ENCODE measurements at regions not wholly inside any gene's neighbourhood (a gene's known extent, or its start where the extent isn't known, plus 50 kb on each side); places are given as distances from the start of the nearest gene placed in this dataset.

- DNase-seq (no peak), ATAC-seq (no peak)
- Mint-ChIP-seq H3K4me3 (no peak overlapping the region), H3K9me3 (peaks cover 4% of the 10 kb centered on the region), H3K36me3 (ENCODE audit: insufficient read depth) (no peaks in the 10 kb centered on the region), H3K4me1 (ENCODE audit: low read depth) (no peaks in the 10 kb centered on the region), H3K27me3 (ENCODE audit: low read depth) (no peaks in the 10 kb centered on the region)
Measured at GRCh38 chr4:28548136-28548535, 1687.5 kb downstream of the STIM2 start.

GRCh38 chr4:28548594-28548993 is 1688.0 kb downstream of the STIM2 start:
- Mint-ChIP-seq H3K36me3 (ENCODE audit: insufficient read depth) (no peaks in the 10 kb centered on the region), H3K4me3 (no peak overlapping the region), H3K9me3 (peaks cover 5% of the 10 kb centered on the region), H3K27me3 (ENCODE audit: low read depth) (no peaks in the 10 kb centered on the region), H3K4me1 (ENCODE audit: low read depth) (no peaks in the 10 kb centered on the region)
- ATAC-seq = no peak
- no peak for DNase-seq

GRCh38 chr4:28555866-28556265 is 1695.2 kb downstream of the STIM2 start:
- Mint-ChIP-seq H3K9me3 (peaks cover 13% of the 10 kb centered on the region), H3K36me3 (ENCODE audit: insufficient read depth) (no peaks in the 10 kb centered on the region), H3K4me3 (no peak overlapping the region), H3K4me1 (ENCODE audit: low read depth) (no peaks in the 10 kb centered on the region), H3K27me3 (ENCODE audit: low read depth) (no peaks in the 10 kb centered on the region)
- no peak for ATAC-seq
- no peak for DNase-seq

GRCh38 chr4:28557755-28558154 is 1697.1 kb downstream of the STIM2 start:
- Mint-ChIP-seq H3K4me3 (no peak overlapping the region), H3K36me3 (ENCODE audit: insufficient read depth) (no peaks in the 10 kb centered on the region), H3K4me1 (ENCODE audit: low read depth) (no peaks in the 10 kb centered on the region), H3K27me3 (ENCODE audit: low read depth) (no peaks in the 10 kb centered on the region), H3K9me3 (peaks cover 13% of the 10 kb centered on the region)
- no peak for DNase-seq
- no peak for ATAC-seq

GRCh38 chr4:28558895-28559294 is 1698.3 kb downstream of the STIM2 start:
- ATAC-seq = no peak
- Mint-ChIP-seq H3K4me3 (no peak overlapping the region), H3K36me3 (ENCODE audit: insufficient read depth) (no peaks in the 10 kb centered on the region), H3K9me3 (peaks cover 9% of the 10 kb centered on the region), H3K4me1 (ENCODE audit: low read depth) (no peaks in the 10 kb centered on the region), H3K27me3 (ENCODE audit: low read depth) (no peaks in the 10 kb centered on the region)
- no peak for DNase-seq

- peaks cover 12% of the 10 kb centered on the region for H3K9me3 Mint-ChIP-seq
- no peaks in the 10 kb centered on the region for H3K4me1 Mint-ChIP-seq (ENCODE audit: low read depth)
- H3K36me3 Mint-ChIP-seq (ENCODE audit: insufficient read depth) = no peaks in the 10 kb centered on the region
- DNase-seq (no peak), ATAC-seq (no peak)
- no peak overlapping the region for H3K4me3 Mint-ChIP-seq
- no peaks in the 10 kb centered on the region for H3K27me3 Mint-ChIP-seq (ENCODE audit: low read depth)
Measured at GRCh38 chr4:28562913-28563312, 1702.3 kb downstream of the STIM2 start.

GRCh38 chr4:28565396-28565795 is 1704.8 kb downstream of the STIM2 start:
- peaks cover 8% of the 10 kb centered on the region for H3K9me3 Mint-ChIP-seq
- H3K27me3 Mint-ChIP-seq (ENCODE audit: low read depth) = no peaks in the 10 kb centered on the region
- DNase-seq (no peak), ATAC-seq (no peak)
- H3K4me1 Mint-ChIP-seq (ENCODE audit: low read depth) = no peaks in the 10 kb centered on the region
- H3K36me3 Mint-ChIP-seq (ENCODE audit: insufficient read depth) = no peaks in the 10 kb centered on the region
- H3K4me3 Mint-ChIP-seq = no peak overlapping the region

GRCh38 chr4:28600958-28601357 is 1740.3 kb downstream of the STIM2 start:
- DNase-seq = no peak
- ATAC-seq = no peak
- no peaks in the 10 kb centered on the region for H3K36me3 Mint-ChIP-seq (ENCODE audit: insufficient read depth)
- no peaks in the 10 kb centered on the region for H3K4me1 Mint-ChIP-seq (ENCODE audit: low read depth)
- peaks cover 7% of the 10 kb centered on the region for H3K9me3 Mint-ChIP-seq
- no peak overlapping the region for H3K4me3 Mint-ChIP-seq
- H3K27me3 Mint-ChIP-seq (ENCODE audit: low read depth) = no peaks in the 10 kb centered on the region

GRCh38 chr4:28621591-28621990 is 1761.0 kb downstream of the STIM2 start:
- ATAC-seq = no peak
- H3K36me3 Mint-ChIP-seq (ENCODE audit: insufficient read depth) = no peaks in the 10 kb centered on the region
- peaks cover 13% of the 10 kb centered on the region for H3K9me3 Mint-ChIP-seq
- DNase-seq = no peak
- no peaks in the 10 kb centered on the region for H3K27me3 Mint-ChIP-seq (ENCODE audit: low read depth)
- H3K4me3 Mint-ChIP-seq = no peak overlapping the region
- no peaks in the 10 kb centered on the region for H3K4me1 Mint-ChIP-seq (ENCODE audit: low read depth)

- Mint-ChIP-seq H3K36me3 (ENCODE audit: insufficient read depth) (no peaks in the 10 kb centered on the region), H3K4me1 (ENCODE audit: low read depth) (no peaks in the 10 kb centered on the region), H3K27me3 (ENCODE audit: low read depth) (no peaks in the 10 kb centered on the region), H3K4me3 (no peak overlapping the region), H3K9me3 (peaks cover 4% of the 10 kb centered on the region)
- ATAC-seq = no peak
- no peak for DNase-seq
Measured at GRCh38 chr4:28636971-28637370, 1776.3 kb downstream of the STIM2 start.

GRCh38 chr4:28639747-28640146 is 1779.1 kb downstream of the STIM2 start:
- DNase-seq (no peak), ATAC-seq (no peak)
- no peaks in the 10 kb centered on the region for H3K9me3 Mint-ChIP-seq
- H3K36me3 Mint-ChIP-seq (ENCODE audit: insufficient read depth) = no peaks in the 10 kb centered on the region
- H3K4me1 Mint-ChIP-seq (ENCODE audit: low read depth) = no peaks in the 10 kb centered on the region
- no peak overlapping the region for H3K4me3 Mint-ChIP-seq
- H3K27me3 Mint-ChIP-seq (ENCODE audit: low read depth) = no peaks in the 10 kb centered on the region

- Mint-ChIP-seq H3K36me3 (ENCODE audit: insufficient read depth) (no peaks in the 10 kb centered on the region), H3K27me3 (ENCODE audit: low read depth) (no peaks in the 10 kb centered on the region), H3K4me3 (no peak overlapping the region), H3K4me1 (ENCODE audit: low read depth) (no peaks in the 10 kb centered on the region), H3K9me3 (no peaks in the 10 kb centered on the region)
- no peak for DNase-seq
- ATAC-seq = no peak
Measured at GRCh38 chr4:28654618-28655017, 1794.0 kb downstream of the STIM2 start.

GRCh38 chr4:28665306-28665705 is 1804.7 kb downstream of the STIM2 start:
- Mint-ChIP-seq H3K27me3 (ENCODE audit: low read depth) (no peaks in the 10 kb centered on the region), H3K9me3 (peaks cover 3% of the 10 kb centered on the region), H3K4me1 (ENCODE audit: low read depth) (no peaks in the 10 kb centered on the region), H3K4me3 (no peak overlapping the region), H3K36me3 (ENCODE audit: insufficient read depth) (no peaks in the 10 kb centered on the region)
- no peak for DNase-seq
- ATAC-seq = no peak

- DNase-seq = no peak
- Mint-ChIP-seq H3K4me1 (ENCODE audit: low read depth) (no peaks in the 10 kb centered on the region), H3K36me3 (ENCODE audit: insufficient read depth) (no peaks in the 10 kb centered on the region), H3K4me3 (no peak overlapping the region), H3K27me3 (ENCODE audit: low read depth) (no peaks in the 10 kb centered on the region), H3K9me3 (peaks cover 8% of the 10 kb centered on the region)
- ATAC-seq = no peak
Measured at GRCh38 chr4:28675582-28675981, 1814.9 kb downstream of the STIM2 start.

- no peaks in the 10 kb centered on the region for H3K36me3 Mint-ChIP-seq (ENCODE audit: insufficient read depth)
- DNase-seq (no peak), ATAC-seq (no peak)
- H3K27me3 Mint-ChIP-seq (ENCODE audit: low read depth) = no peaks in the 10 kb centered on the region
- no peak overlapping the region for H3K4me3 Mint-ChIP-seq
- peaks cover 4% of the 10 kb centered on the region for H3K9me3 Mint-ChIP-seq
- H3K4me1 Mint-ChIP-seq (ENCODE audit: low read depth) = no peaks in the 10 kb centered on the region
Measured at GRCh38 chr4:28677808-28678207, 1817.2 kb downstream of the STIM2 start.

- Mint-ChIP-seq H3K27me3 (ENCODE audit: low read depth) (no peaks in the 10 kb centered on the region), H3K4me1 (ENCODE audit: low read depth) (no peaks in the 10 kb centered on the region), H3K9me3 (peaks cover 17% of the 10 kb centered on the region), H3K4me3 (no peak overlapping the region), H3K36me3 (ENCODE audit: insufficient read depth) (no peaks in the 10 kb centered on the region)
- DNase-seq (no peak), ATAC-seq (no peak)
Measured at GRCh38 chr4:28682847-28683246, 1822.2 kb downstream of the STIM2 start.

Data from activated T-cell treated with anti-CD3 and anti-CD28 coated beads, Interleukin-2, amount 50 U/mL, for 4 hours (primary cell).